ENCODE measurements at regions not wholly inside any gene's neighbourhood (a gene's known extent, or its start where the extent isn't known, plus 50 kb on each side); places are given as distances from the start of the nearest gene placed in this dataset.

GRCh38 chr2:177342736-177343135, 49.8 kb upstream of the AGPS start:
- no peak for DNase-seq (ENCODE audit: low read depth, low spot score)
